Stimulated activated CD8-positive, alpha-beta memory T cell treated with anti-CD3 and anti-CD28 coated beads, Interleukin-4, amount 100 ng/mL, for 24 hours (primary cell): ENCODE measurements at regions not wholly inside any gene's neighbourhood (a gene's known extent, or its start where the extent isn't known, plus 50 kb on each side); places are given as distances from the start of the nearest gene placed in this dataset.
"Not testable (repeated sequence)": the region's sequence is repeated elsewhere in the genome, so short reads cannot be mapped to it uniquely, and the experiment has no call there.

Experiments
- DNase-seq: peaks from one replicate; pipeline ENCODE4 v3.0.0-alpha.2; 2020; ENCODE audit warnings: low read depth

- DNase-seq, result no peak
Observed at GRCh38 chr12:88698471-88698870, 118.2 kb upstream of the KITLG start.

DNA sequence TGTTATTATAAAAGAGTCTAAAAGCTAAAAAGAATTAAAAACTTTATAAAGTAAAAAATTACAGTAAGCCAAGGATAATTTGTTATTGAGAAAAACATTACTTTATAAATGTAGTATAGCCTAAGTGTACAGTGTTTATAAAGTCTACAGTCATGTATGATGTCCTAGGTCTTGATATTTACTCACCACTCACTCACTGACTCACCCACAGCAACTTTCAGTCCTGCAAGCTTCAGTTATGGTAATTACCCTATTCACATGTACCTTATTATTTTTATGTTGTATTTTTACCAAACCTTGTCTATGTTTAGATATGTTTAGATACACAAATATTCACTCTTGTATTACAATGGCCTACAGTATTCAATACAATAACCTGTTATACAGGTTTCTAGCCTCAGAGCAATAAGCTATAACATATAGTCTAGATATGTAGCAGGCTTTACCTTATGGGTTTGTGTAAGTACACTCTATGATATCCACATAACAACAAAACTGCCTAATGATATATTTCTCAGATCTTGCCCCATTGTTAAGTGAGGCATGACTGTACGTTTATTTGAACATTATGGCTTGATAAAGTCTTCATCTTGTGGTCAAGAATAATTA lies 113.7 kb upstream of the KITLG start:
- no peak for DNase-seq

- no peak for DNase-seq
Observed at GRCh38 chr12:88691811-88692210, 111.5 kb upstream of the KITLG start.

DNA sequence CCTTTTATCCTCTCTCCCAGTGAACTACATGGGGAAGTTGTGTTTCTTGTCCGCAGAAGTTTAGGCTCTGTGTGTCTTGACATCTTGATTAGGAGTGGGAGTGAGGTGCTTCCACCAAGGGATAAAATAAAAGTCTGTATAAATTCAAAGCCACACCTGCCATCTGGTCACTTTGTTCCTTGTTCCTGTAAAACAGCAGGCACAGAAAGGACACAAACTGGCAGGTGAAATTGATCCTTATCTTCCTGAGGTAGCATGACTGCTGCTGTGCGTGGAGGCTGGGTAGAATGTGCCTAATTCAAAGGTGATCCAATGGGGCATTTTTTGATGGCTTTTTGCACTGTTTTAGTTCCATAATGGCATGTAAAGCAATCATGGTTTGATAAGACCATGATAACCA lies 104.3 kb upstream of the KITLG start:
- DNase-seq, result no peak

DNA sequence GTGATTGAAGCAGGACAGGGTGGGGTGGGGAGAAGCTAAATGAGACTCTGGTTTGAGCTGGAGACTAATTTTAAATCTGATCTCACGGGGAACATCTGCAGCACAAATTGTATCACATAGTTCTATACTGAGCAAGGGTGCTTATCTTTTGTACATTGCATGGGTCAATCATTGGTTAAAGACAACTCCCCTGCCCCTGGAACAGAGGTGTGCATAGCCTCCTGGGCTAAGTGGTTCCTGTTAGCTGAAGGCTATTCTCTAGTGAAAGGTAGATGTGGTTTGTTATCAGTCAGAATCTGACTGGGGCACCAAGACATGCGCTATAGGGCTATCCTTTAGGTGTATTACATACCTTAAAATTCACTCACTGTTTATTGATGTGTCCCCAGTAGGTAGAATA lies 103.9 kb upstream of the KITLG start:
- DNase-seq, result no peak

DNA sequence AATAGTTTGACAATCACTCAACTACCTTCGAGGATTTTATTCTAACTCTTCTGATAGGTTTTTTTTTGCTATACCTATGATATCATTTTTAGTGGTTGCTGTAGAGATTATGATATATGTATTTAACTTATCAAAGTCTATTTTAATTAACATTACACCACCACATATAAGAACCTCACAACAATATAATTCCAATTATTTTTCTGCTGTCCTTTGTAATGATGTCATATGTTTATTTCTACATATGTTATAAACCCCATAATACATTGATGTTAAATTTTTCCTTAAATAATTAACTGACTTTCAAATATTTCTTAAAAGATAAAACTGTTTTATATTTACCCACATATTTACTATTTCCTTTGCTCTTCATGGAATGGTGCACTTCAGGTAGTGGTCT lies 103.4 kb upstream of the KITLG start:
- no peak for DNase-seq

- DNase-seq, result no peak
Observed at GRCh38 chr12:88681271-88681670, 101.0 kb upstream of the KITLG start.

DNA sequence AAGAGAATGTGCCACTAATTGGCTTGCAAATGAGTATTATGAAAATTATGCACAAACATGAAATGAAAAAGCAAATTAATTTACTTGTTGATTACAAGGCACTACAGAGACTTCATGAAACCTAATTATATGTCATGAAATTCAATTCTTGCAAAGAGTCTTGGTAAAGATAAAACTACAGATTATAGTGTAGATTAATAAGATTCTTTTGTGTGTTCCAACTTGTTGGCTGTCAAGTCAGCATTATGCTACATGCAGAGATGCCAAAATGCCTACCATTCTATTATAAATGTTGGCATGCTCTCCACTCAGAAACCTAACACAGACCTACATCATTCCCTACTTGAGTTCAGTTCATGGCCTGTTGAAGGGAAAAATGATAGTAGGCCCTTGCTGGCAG lies 97.2 kb upstream of the KITLG start:
- DNase-seq, result no peak

DNA sequence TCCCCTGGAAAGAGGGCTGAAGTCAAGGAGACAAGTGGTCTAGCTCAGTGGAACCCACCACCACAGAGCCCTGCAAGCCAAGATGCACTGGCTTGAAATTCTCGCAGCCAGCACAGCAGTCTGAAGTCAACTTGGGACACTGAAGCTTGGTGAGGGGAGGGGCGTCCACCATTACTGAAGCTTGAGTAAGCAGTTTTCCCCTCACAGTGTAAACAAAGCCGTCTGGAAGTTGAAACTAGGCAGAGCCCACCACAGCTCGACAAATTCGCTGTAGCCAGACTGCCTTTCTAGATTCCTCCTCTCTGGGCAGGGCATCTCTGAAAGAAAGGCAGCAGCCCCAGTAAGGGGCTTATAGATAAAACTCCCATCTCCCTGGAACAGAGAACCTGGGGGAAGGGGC lies 87.3 kb upstream of the KITLG start:
- DNase-seq, result not testable (repeated sequence)

GRCh38 chr12:88665071-88665470 lies 84.8 kb upstream of the KITLG start:
- no peak for DNase-seq

DNA sequence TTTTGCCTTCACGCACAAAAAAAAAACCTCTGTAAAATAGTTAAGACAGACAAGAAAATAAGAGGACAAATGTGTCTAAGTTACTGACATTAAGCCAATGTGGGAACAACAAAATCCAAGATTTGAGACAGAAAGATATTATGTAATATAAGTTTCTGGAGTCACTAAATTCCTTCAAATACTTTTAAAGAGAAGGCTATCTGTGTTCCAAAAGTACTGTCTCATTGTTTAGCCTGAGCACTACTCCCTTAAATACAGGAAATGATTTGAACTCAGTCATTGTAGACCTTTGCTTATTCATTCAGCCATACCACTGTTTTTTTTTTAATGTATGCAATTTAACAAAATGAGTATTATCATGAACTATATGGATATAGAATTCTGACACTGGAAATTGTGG lies 82.7 kb upstream of the KITLG start:
- DNase-seq, result no peak

GRCh38 chr12:88662093-88662492 lies 81.8 kb upstream of the KITLG start:
- no peak for DNase-seq

DNA sequence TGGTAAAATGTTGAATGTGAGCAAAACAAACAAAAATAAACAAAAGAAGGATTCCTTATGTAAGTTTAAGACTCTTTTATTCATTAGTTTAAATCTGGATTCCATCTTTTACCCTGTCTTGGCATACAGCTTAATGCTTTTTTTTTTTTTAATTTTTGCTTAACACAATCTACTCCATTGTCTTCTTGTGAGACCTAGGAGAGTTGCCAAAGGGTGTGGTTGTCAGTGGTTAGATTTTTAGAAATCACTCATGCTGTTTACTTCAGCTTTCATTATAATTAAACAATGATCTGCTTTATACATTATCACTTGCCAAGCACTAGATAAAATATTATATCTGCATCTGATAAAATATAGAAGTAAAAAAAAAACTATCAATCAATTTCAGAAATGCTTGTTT lies 77.7 kb upstream of the KITLG start:
- DNase-seq, result no peak

- no peak for DNase-seq
Observed at GRCh38 chr12:88650715-88651114, 70.4 kb upstream of the KITLG start.

GRCh38 chr12:88648625-88649024 lies 68.4 kb upstream of the KITLG start:
- no peak for DNase-seq

GRCh38 chr12:88646824-88647223 lies 66.6 kb upstream of the KITLG start:
- DNase-seq, result no peak

GRCh38 chr12:88645816-88646215 lies 65.5 kb upstream of the KITLG start:
- DNase-seq, result no peak

GRCh38 chr12:88644946-88645702 lies 64.9 kb upstream of the KITLG start:
- DNase-seq, result no peak

DNA sequence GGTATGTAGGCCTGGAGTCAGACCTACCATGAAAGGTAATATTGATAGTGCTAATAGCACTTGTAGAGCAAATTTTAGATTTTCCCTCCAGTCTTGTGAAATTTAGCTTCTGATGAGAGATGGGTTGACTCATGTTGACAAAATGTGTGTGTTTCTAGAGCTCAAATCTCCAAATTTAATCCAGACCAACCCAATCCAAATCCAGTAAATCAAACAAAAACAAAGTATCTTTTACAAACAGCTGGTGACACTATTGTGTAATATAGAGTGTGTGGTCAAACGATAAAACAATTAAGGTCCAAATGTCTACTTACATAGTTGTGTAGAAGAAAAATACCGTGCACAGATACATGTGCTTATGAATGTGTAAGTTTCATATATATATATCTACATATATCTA lies 63.4 kb upstream of the KITLG start:
- no peak for DNase-seq

DNA sequence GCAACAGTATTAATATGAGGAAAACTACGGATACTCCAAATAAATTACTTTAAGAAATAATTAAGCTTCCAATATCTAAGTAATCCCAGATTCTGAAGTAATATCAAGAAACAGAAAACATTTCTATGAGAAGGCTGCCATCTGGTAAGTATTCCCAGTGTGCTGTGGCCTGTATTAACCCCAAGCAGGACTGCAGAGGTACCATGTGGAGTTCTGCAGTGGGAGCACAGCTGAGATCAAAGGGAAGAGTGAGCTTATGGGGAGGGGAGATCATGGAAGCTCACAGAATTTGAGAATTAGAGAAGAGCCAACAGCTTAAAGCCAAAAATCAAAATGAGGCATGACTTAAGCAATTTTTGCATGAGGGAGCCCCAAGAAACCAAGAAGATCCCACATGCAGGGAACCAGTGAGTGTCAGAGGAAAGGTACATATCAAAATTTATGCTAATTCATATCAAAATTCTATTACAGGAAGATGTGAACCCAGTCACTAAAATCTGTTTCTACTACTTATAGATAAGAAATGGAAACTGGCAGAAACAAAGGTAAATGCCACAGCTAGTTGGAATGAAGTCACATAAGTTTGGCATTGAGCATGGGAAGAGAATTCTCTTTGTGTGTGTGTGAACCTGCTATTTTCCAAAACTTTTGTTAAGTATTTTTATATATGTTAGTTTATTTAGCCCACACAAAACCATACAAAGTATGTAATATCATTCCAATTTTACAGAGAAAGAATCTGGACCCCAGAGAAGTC lies 62.6 kb upstream of the KITLG start:
- DNase-seq, result no peak

DNA sequence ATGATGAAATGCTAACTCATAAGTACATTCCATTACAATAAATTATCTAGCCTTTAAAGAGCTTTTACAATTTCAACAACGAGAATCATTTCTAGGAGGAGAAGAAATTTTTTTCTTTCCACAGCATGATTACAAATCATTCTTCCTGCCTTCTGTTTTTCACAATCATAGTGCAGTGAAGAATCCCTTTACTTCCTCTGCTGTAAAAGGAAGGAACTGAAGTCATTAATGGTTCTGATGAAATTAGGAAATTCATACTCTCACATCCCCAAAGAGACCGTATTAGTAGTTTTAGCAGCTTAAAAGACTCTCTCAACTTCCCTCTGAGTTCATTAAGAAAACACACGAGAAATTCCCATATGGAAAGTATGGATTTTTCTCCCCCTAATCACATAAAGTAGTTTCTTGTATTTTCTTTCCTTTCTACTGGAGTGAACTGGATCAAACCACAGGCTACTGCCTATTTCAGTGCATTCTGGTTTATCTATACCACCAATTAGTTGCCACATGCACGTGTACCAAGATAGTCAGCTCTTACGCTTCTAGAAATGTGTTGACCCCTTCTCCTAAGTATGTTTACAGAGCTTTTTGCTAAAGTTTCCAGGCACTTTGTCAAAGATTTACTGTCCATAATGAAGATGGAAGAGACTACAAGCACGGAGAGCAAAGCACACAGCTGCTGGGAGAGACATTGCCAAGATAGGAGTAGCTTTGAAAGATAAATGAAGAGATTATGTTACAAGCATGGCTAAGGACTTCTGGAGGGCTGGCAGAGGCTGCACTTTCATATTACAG lies 58.9 kb upstream of the KITLG start:
- DNase-seq, result no peak

GRCh38 chr12:88638388-88638787 lies 58.1 kb upstream of the KITLG start:
- no peak for DNase-seq

GRCh38 chr12:88634008-88634407 lies 53.7 kb upstream of the KITLG start:
- DNase-seq, result no peak
